Astrocyte of the cerebellum (primary cell): ENCODE measurements at regions not wholly inside any gene's neighbourhood (a gene's known extent, or its start where the extent isn't known, plus 50 kb on each side); places are given as distances from the start of the nearest gene placed in this dataset.
A peak's percentile ranks its signal among the peaks of the same experiment; 100 is the strongest.

Experiments used
- DNase-seq: peaks from one replicate; pipeline ENCODE4 v3.0.0-alpha.2; 2011; ENCODE audit warnings: low read depth
- H3K4me3 ChIP-seq: 2 replicates; pipeline ENCODE4 v1.5.1; 2011; ENCODE audit warnings: mild to moderate bottlenecking, low read depth, low read length, moderate library complexity
- CTCF ChIP-seq: IDR thresholded peaks from 2 replicates; pipeline ENCODE4 v1.5.1; 2012; ENCODE audit warnings: low read length, low read depth, moderate library complexity, mild to moderate bottlenecking; ENCODE audit errors: missing control alignments
- in situ Hi-C: cut with HindIII; loops from 2 replicates; pipeline ENCODE4 v1.10.0; 2017; ENCODE audit warnings: low sequenced_read_pairs

GRCh38 chr2:183339311-183339710 lies 215.1 kb downstream of the NUP35 start:
- no peak for TF ChIP-seq CTCF
- DNase-seq, result no peak
- in situ Hi-C loops, result no loop called here
- H3K4me3 ChIP-seq, result no peak overlapping the region

- no peak for TF ChIP-seq CTCF
- in situ Hi-C loops, result no loop called here
- H3K4me3 ChIP-seq, result no peak overlapping the region
- no peak for DNase-seq
Observed at GRCh38 chr2:183341057-183341456, 216.8 kb downstream of the NUP35 start.

- no peak overlapping the region for H3K4me3 ChIP-seq
- no peak for TF ChIP-seq CTCF
- in situ Hi-C loops, result no loop called here
- no peak for DNase-seq
Observed at GRCh38 chr2:183347969-183348368, 223.7 kb downstream of the NUP35 start.

- TF ChIP-seq CTCF, result no peak
- no peak overlapping the region for H3K4me3 ChIP-seq
- in situ Hi-C loops, result no loop called here
Observed at GRCh38 chr2:183348492-183348891, 224.2 kb downstream of the NUP35 start.

GRCh38 chr2:183349091-183349490 lies 224.8 kb downstream of the NUP35 start:
- TF ChIP-seq CTCF, result no peak
- H3K4me3 ChIP-seq, result no peak overlapping the region
- DNase-seq, result no peak
- in situ Hi-C loops, result no loop called here

More at GRCh38 chr2:183348492-183348891, 224.2 kb downstream of the NUP35 start:
- DNase-seq, result no peak

GRCh38 chr2:183359867-183360266 lies 235.6 kb downstream of the NUP35 start:
- in situ Hi-C loops, result loop anchor here (10.0 kb wide), 1 partner anchor 235 kb away; the partner anchor contains the start of gene NUP35
- no peak overlapping the region for H3K4me3 ChIP-seq
- peak; percentile 9 for DNase-seq
- peak; percentile 51 for TF ChIP-seq CTCF

- in situ Hi-C loops, result no loop called here
- no peak overlapping the region for H3K4me3 ChIP-seq
- no peak for DNase-seq
- TF ChIP-seq CTCF, result no peak
Observed at GRCh38 chr2:183371545-183371944, 247.3 kb downstream of the NUP35 start.
